IMR-90 (cell line): ENCODE measurements at regions not wholly inside any gene's neighbourhood (a gene's known extent, or its start where the extent isn't known, plus 50 kb on each side); places are given as distances from the start of the nearest gene placed in this dataset.
"Not testable (repeated sequence)": the region's sequence is repeated elsewhere in the genome, so short reads cannot be mapped to it uniquely, and the experiment has no call there.

Experiments
- BHLHE40 ChIP-seq: fragments of 150-350 bp; IDR thresholded peaks from 2 replicates; pipeline ENCODE4 v1.6.1; 2016; ENCODE audit warnings: mild to moderate bottlenecking, low read depth, low read length
- CEBPB ChIP-seq: IDR thresholded peaks from 2 replicates; pipeline ENCODE4 v1.6.1; 2012; ENCODE audit warnings: low read depth, low read length, improper control_type of control experiment
- CHD1 ChIP-seq: IDR thresholded peaks from 2 replicates; pipeline ENCODE4 v1.6.1; 2012; ENCODE audit warnings: low read depth, low read length, improper control_type of control experiment
- MAFK ChIP-seq: IDR thresholded peaks from 2 replicates; pipeline ENCODE4 v1.6.1; 2012; ENCODE audit warnings: low read depth, low read length, improper control_type of control experiment
- MAZ ChIP-seq: IDR thresholded peaks from 2 replicates; pipeline ENCODE4 v1.6.1; 2012; ENCODE audit warnings: low read depth, mild to moderate bottlenecking, low read length, improper control_type of control experiment, moderate library complexity, borderline replicate concordance
- MXI1 ChIP-seq: IDR thresholded peaks from 2 replicates; pipeline ENCODE4 v1.6.1; 2012; ENCODE audit warnings: low read depth, mild to moderate bottlenecking, low read length, moderate library complexity, borderline replicate concordance
- POLR2A ChIP-seq: IDR thresholded peaks from 2 replicates; pipeline ENCODE4 v1.6.1; 2012; ENCODE audit warnings: mild to moderate bottlenecking, low read depth, low read length
- RAD21 ChIP-seq: IDR thresholded peaks from 2 replicates; pipeline ENCODE4 v1.6.1; 2012; ENCODE audit warnings: low read length, improper control_type of control experiment
- RCOR1 ChIP-seq: IDR thresholded peaks from 2 replicates; pipeline ENCODE4 v1.6.1; 2012; ENCODE audit warnings: mild to moderate bottlenecking, low read length, improper control_type of control experiment; ENCODE audit not compliant: insufficient replicate concordance
- RFX5 ChIP-seq: IDR thresholded peaks from 2 replicates; pipeline ENCODE4 v1.8.0; 2012; ENCODE audit warnings: low read depth, mild to moderate bottlenecking, low read length, moderate library complexity
- SMC3 ChIP-seq: fragments of 150-350 bp; IDR thresholded peaks from 2 replicates; pipeline ENCODE4 v1.6.1; 2016; ENCODE audit warnings: low read depth, mild to moderate bottlenecking, antibody characterized with exemption, low read length, moderate library complexity
- TF ChIP-seq, protein P1 (sequence below): conservative IDR thresholded peaks from 2 replicates; pipeline ENCODE4 v1.5.1; 2012; ENCODE audit warnings: mild to moderate bottlenecking, low read depth, low read length, improper control_type of control experiment
- TF ChIP-seq, protein P2 (sequence below): fragments of 150-350 bp; IDR thresholded peaks from 2 replicates; pipeline ENCODE4 v1.6.1; 2017; ENCODE audit warnings: mild to moderate bottlenecking, antibody characterized with exemption, low read length, low read depth

DNA sequence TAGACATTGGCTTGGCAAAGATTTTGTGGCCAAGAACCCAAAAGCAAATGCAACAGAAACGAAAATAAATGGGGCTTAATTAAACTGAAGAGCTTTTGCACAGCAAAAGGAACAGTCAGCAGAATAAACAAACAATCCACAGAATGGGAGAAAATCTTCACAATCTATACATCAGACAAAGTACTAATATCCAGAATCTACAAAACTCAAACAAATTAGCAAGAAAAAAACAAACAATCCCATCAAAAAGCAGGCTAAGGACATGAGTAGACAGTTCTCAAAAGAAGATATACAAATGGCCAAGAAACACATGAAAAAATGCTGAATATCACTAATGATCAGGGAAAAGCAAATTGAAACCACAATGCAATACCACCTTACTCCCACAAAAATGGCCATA, 81.7 kb downstream of the TMEM212 start:
- TF ChIP-seq POLR2A, RFX5, MAFK, CEBPB, BHLHE40, MXI1, MAZ, RCOR1, SMC3, RAD21, CHD1: not testable (repeated sequence)
- TF ChIP-seq, protein P1, sequence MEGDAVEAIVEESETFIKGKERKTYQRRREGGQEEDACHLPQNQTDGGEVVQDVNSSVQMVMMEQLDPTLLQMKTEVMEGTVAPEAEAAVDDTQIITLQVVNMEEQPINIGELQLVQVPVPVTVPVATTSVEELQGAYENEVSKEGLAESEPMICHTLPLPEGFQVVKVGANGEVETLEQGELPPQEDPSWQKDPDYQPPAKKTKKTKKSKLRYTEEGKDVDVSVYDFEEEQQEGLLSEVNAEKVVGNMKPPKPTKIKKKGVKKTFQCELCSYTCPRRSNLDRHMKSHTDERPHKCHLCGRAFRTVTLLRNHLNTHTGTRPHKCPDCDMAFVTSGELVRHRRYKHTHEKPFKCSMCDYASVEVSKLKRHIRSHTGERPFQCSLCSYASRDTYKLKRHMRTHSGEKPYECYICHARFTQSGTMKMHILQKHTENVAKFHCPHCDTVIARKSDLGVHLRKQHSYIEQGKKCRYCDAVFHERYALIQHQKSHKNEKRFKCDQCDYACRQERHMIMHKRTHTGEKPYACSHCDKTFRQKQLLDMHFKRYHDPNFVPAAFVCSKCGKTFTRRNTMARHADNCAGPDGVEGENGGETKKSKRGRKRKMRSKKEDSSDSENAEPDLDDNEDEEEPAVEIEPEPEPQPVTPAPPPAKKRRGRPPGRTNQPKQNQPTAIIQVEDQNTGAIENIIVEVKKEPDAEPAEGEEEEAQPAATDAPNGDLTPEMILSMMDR = not testable (repeated sequence)
- TF ChIP-seq, protein P2, sequence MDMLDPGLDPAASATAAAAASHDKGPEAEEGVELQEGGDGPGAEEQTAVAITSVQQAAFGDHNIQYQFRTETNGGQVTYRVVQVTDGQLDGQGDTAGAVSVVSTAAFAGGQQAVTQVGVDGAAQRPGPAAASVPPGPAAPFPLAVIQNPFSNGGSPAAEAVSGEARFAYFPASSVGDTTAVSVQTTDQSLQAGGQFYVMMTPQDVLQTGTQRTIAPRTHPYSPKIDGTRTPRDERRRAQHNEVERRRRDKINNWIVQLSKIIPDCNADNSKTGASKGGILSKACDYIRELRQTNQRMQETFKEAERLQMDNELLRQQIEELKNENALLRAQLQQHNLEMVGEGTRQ = not testable (repeated sequence)
